Activated CD4-positive, alpha-beta memory T cell treated with anti-CD3 and anti-CD28 coated beads for 36 hours (primary cell): ENCODE measurements at regions not wholly inside any gene's neighbourhood (a gene's known extent, or its start where the extent isn't known, plus 50 kb on each side); places are given as distances from the start of the nearest gene placed in this dataset.
"Not testable (repeated sequence)": the region's sequence is repeated elsewhere in the genome, so short reads cannot be mapped to it uniquely, and the experiment has no call there.

Experiments
- CTCF ChIA-PET: fragments of 350-600 bp; sonication (Branson Sonifier 250); formaldehyde crosslinking; loops from one replicate; lab custom pipeline; 2021; ENCODE audit warnings: antibody characterized with exemption, inconsistent platforms; lab: Charles Lee
- POLR2A ChIA-PET: fragments of 350-600 bp; sonication (Branson Sonifier 250); formaldehyde crosslinking; loops from one replicate; lab custom pipeline; 2021; ENCODE audit warnings: antibody characterized with exemption; lab: Charles Lee
- DNase-seq: peaks from one replicate; pipeline ENCODE4 v3.0.0-alpha.2; 2020
- H3K27ac Mint-ChIP-seq: one replicate; pipeline ENCODE4 v1.8.0; 2021; ENCODE audit warnings: mixed read lengths
- H3K27me3 Mint-ChIP-seq: one replicate; pipeline ENCODE4 v1.8.0; 2021; ENCODE audit warnings: mixed read lengths
- H3K36me3 Mint-ChIP-seq: one replicate; pipeline ENCODE4 v1.8.0; 2021; ENCODE audit warnings: mixed read lengths
- H3K4me1 Mint-ChIP-seq: one replicate; pipeline ENCODE4 v1.8.0; 2021; ENCODE audit warnings: low read depth, mixed read lengths
- H3K4me3 Mint-ChIP-seq: one replicate; pipeline ENCODE4 v1.8.0; 2021; ENCODE audit warnings: mild to moderate bottlenecking, mixed read lengths
- H3K9me3 Mint-ChIP-seq: one replicate; pipeline ENCODE4 v1.8.0; 2021; ENCODE audit warnings: mixed read lengths
- intact Hi-C: fragments of 100-400 bp; cut with micrococcal nuclease; formaldehyde crosslinking; loops from one replicate; pipeline ENCODE4 v1.15.1; 2023

- Mint-ChIP-seq H3K4me3 (no peak overlapping the region), H3K9me3 (no peaks in the 10 kb centered on the region), H3K27me3 (no peaks in the 10 kb centered on the region), H3K36me3 (no peaks in the 10 kb centered on the region), H3K27ac (no peak overlapping the region), H3K4me1 (no peaks in the 10 kb centered on the region)
- POLR2A ChIA-PET, result no interaction called here
- intact Hi-C loops, result no loop called here
- CTCF ChIA-PET, result no interaction called here
- DNase-seq, result no peak
These were observed 279.9 kb upstream of the CELF4 start for GRCh38 chr18:37845498-37845897.

- ChIA-PET CTCF (no interaction called here), POLR2A (no interaction called here)
- Mint-ChIP-seq H3K9me3 (peaks cover 2% of the 10 kb centered on the region), H3K36me3 (no peaks in the 10 kb centered on the region), H3K27me3 (no peaks in the 10 kb centered on the region), H3K4me3 (no peak overlapping the region), H3K4me1 (no peaks in the 10 kb centered on the region), H3K27ac (no peak overlapping the region)
- intact Hi-C loops, result no loop called here
- no peak for DNase-seq
These were observed 278.8 kb upstream of the CELF4 start for GRCh38 chr18:37844209-37844970.

GRCh38 chr18:37838083-37838482 is 272.5 kb upstream of the CELF4 start:
- intact Hi-C loops, result no loop called here
- peaks cover 2% of the 10 kb centered on the region for H3K9me3 Mint-ChIP-seq
- H3K36me3 Mint-ChIP-seq, result no peaks in the 10 kb centered on the region
- CTCF ChIA-PET, result no interaction called here
- POLR2A ChIA-PET, result no interaction called here
- no peak overlapping the region for H3K27ac Mint-ChIP-seq
- no peak overlapping the region for H3K4me3 Mint-ChIP-seq
- no peaks in the 10 kb centered on the region for H3K27me3 Mint-ChIP-seq
- H3K4me1 Mint-ChIP-seq, result no peaks in the 10 kb centered on the region
- no peak for DNase-seq

GRCh38 chr18:37836071-37836970 is 270.7 kb upstream of the CELF4 start:
- no peak for DNase-seq
- H3K4me1 Mint-ChIP-seq, result no peaks in the 10 kb centered on the region
- no peaks in the 10 kb centered on the region for H3K27me3 Mint-ChIP-seq
- no peak overlapping the region for H3K27ac Mint-ChIP-seq
- POLR2A ChIA-PET, result no interaction called here
- no peak overlapping the region for H3K4me3 Mint-ChIP-seq
- no peaks in the 10 kb centered on the region for H3K36me3 Mint-ChIP-seq
- intact Hi-C loops, result no loop called here
- CTCF ChIA-PET, result no interaction called here
- H3K9me3 Mint-ChIP-seq, result peaks cover 6% of the 10 kb centered on the region

- H3K4me1 Mint-ChIP-seq, CTCF ChIA-PET, DNase-seq: not testable (repeated sequence)
These were observed 266.6 kb upstream of the CELF4 start for GRCh38 chr18:37832010-37832695.

GRCh38 chr18:37812961-37813360 is 247.4 kb upstream of the CELF4 start:
- DNase-seq, result no peak
- intact Hi-C loops, result no loop called here
- CTCF ChIA-PET, result no interaction called here
- no peaks in the 10 kb centered on the region for H3K36me3 Mint-ChIP-seq
- no peaks in the 10 kb centered on the region for H3K4me1 Mint-ChIP-seq
- POLR2A ChIA-PET, result no interaction called here
- H3K4me3 Mint-ChIP-seq, result no peak overlapping the region
- no peak overlapping the region for H3K27ac Mint-ChIP-seq
- H3K27me3 Mint-ChIP-seq, result no peaks in the 10 kb centered on the region
- H3K9me3 Mint-ChIP-seq, result peaks cover 15% of the 10 kb centered on the region

More at GRCh38 chr18:37832010-37832695, 266.6 kb upstream of the CELF4 start:
- H3K9me3 Mint-ChIP-seq, H3K27ac Mint-ChIP-seq, intact Hi-C loops, H3K36me3 Mint-ChIP-seq, H3K4me3 Mint-ChIP-seq, H3K27me3 Mint-ChIP-seq, POLR2A ChIA-PET: not testable (repeated sequence)

- CTCF ChIA-PET, result no interaction called here
- intact Hi-C loops, result no loop called here
These were observed 240.3 kb upstream of the CELF4 start for GRCh38 chr18:37805773-37806404.

GRCh38 chr18:37796823-37797349 is 231.3 kb upstream of the CELF4 start:
- no peak for DNase-seq
- H3K9me3 Mint-ChIP-seq, result peaks cover 5% of the 10 kb centered on the region
- POLR2A ChIA-PET, result no interaction called here
- no peaks in the 10 kb centered on the region for H3K36me3 Mint-ChIP-seq
- intact Hi-C loops, result no loop called here
- CTCF ChIA-PET, result no interaction called here
- no peak overlapping the region for H3K27ac Mint-ChIP-seq
- H3K4me3 Mint-ChIP-seq, result no peak overlapping the region
- no peaks in the 10 kb centered on the region for H3K4me1 Mint-ChIP-seq
- H3K27me3 Mint-ChIP-seq, result no peaks in the 10 kb centered on the region

More at GRCh38 chr18:37805773-37806404, 240.3 kb upstream of the CELF4 start:
- H3K4me1 Mint-ChIP-seq, result no peaks in the 10 kb centered on the region
- H3K9me3 Mint-ChIP-seq, result peaks cover 12% of the 10 kb centered on the region
- H3K27me3 Mint-ChIP-seq, result no peaks in the 10 kb centered on the region
- H3K36me3 Mint-ChIP-seq, result no peaks in the 10 kb centered on the region
- no peak overlapping the region for H3K4me3 Mint-ChIP-seq
- DNase-seq, result no peak
- POLR2A ChIA-PET, result no interaction called here
- H3K27ac Mint-ChIP-seq, result no peak overlapping the region

- DNase-seq, result no peak
- POLR2A ChIA-PET, result no interaction called here
- Mint-ChIP-seq H3K4me1 (no peaks in the 10 kb centered on the region), H3K9me3 (peaks cover 3% of the 10 kb centered on the region), H3K36me3 (no peaks in the 10 kb centered on the region), H3K4me3 (no peak overlapping the region), H3K27ac (no peak overlapping the region), H3K27me3 (no peaks in the 10 kb centered on the region)
- intact Hi-C loops, result no loop called here
- CTCF ChIA-PET, result no interaction called here
These were observed 221.9 kb upstream of the CELF4 start for GRCh38 chr18:37787452-37787851.

GRCh38 chr18:37783771-37784170 is 218.2 kb upstream of the CELF4 start:
- POLR2A ChIA-PET, result no interaction called here
- H3K4me1 Mint-ChIP-seq, result no peaks in the 10 kb centered on the region
- H3K36me3 Mint-ChIP-seq, result no peaks in the 10 kb centered on the region
- intact Hi-C loops, result no loop called here
- H3K27me3 Mint-ChIP-seq, result no peaks in the 10 kb centered on the region
- CTCF ChIA-PET, result no interaction called here
- peaks cover 3% of the 10 kb centered on the region for H3K9me3 Mint-ChIP-seq
- no peak overlapping the region for H3K27ac Mint-ChIP-seq
- no peak overlapping the region for H3K4me3 Mint-ChIP-seq
- no peak for DNase-seq

GRCh38 chr18:37779220-37779619 is 213.6 kb upstream of the CELF4 start:
- Mint-ChIP-seq H3K27me3 (peaks cover 2% of the 10 kb centered on the region), H3K36me3 (no peaks in the 10 kb centered on the region), H3K27ac (no peak overlapping the region), H3K4me1 (no peaks in the 10 kb centered on the region), H3K9me3 (no peaks in the 10 kb centered on the region), H3K4me3 (no peak overlapping the region)
- ChIA-PET CTCF (interaction anchor here (1.3 kb wide), 1 partner anchor 18 kb away, joined by 3 read pairs; no protein-coding TSS in a partner anchor), POLR2A (no interaction called here)
- intact Hi-C loops, result no loop called here
- no peak for DNase-seq
